ENCODE measurements at regions not wholly inside any gene's neighbourhood (a gene's known extent, or its start where the extent isn't known, plus 50 kb on each side); places are given as distances from the start of the nearest gene placed in this dataset.
"Not testable (repeated sequence)": the region's sequence is repeated elsewhere in the genome, so short reads cannot be mapped to it uniquely, and the experiment has no call there.

GRCh38 chr4:184966051-184966691 lies 52.1 kb upstream of the HELT start:
- not testable (repeated sequence) for TF ChIP-seq ZNF70 (CRISPR knock-in tag; IDR thresholded peaks at IDR 0.05); CSRNP3 (CRISPR knock-in tag; IDR thresholded peaks at IDR 0.05); BACH2 (CRISPR knock-in tag; IDR thresholded peaks at IDR 0.05; ENCODE audit: borderline replicate concordance); ISL1 (CRISPR knock-in tag; IDR thresholded peaks at IDR 0.05); TCF4 (CRISPR knock-in tag; IDR thresholded peaks at IDR 0.05; ENCODE audit: borderline replicate concordance); RARB (CRISPR knock-in tag; IDR thresholded peaks at IDR 0.05); ARNTL (CRISPR knock-in tag; IDR thresholded peaks at IDR 0.05; ENCODE audit: borderline replicate concordance, low read depth); TSHZ2 (CRISPR knock-in tag; IDR thresholded peaks at IDR 0.05); ZFP3 (CRISPR knock-in tag; IDR thresholded peaks at IDR 0.05); PATZ1 (CRISPR knock-in tag; IDR thresholded peaks at IDR 0.05; ENCODE audit: borderline replicate concordance); ZNF565 (CRISPR knock-in tag; conservative IDR thresholded peaks at IDR 0.05; ENCODE audit: low read depth); ZC3H10 (CRISPR knock-in tag; IDR thresholded peaks at IDR 0.05); GLIS3 (CRISPR knock-in tag; IDR thresholded peaks at IDR 0.05)

All from SK-N-SH treated with all-trans-retinoic acid at 6 μM for 48 hours (cell line).